NCI-H748 (cell line): ENCODE measurements at regions not wholly inside any gene's neighbourhood (a gene's known extent, or its start where the extent isn't known, plus 50 kb on each side); places are given as distances from the start of the nearest gene placed in this dataset.
"Not testable (repeated sequence)": the region's sequence is repeated elsewhere in the genome, so short reads cannot be mapped to it uniquely, and the experiment has no call there.

Source experiments
- DNase-seq: peaks from one replicate; lab custom pipeline; 2025; ENCODE audit not compliant: unreplicated experiment; lab: John Stamatoyannopoulos, UW

DNA sequence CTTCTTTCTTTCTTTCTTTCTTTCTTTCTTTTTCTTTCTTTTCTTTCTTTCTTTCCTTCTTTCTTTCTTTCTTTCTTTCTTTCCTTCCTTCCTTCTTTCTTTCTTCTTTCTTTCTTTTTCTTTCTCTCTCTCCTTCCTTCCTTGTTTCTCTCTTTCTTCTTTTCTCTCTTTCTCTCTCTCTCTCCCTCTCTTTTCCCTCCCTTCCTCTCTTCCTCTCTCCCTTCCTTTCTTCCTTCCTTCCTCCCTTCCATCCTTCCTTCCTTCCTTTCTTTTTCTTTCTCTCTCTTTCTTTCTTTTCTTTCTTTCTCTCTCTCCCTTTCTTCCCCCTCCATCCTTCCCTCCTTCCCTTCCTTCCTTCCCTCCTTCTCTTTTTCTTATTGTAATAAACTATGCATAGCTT is 105.5 kb downstream of the ZBTB18 start:
- DNase-seq, result not testable (repeated sequence)

DNA sequence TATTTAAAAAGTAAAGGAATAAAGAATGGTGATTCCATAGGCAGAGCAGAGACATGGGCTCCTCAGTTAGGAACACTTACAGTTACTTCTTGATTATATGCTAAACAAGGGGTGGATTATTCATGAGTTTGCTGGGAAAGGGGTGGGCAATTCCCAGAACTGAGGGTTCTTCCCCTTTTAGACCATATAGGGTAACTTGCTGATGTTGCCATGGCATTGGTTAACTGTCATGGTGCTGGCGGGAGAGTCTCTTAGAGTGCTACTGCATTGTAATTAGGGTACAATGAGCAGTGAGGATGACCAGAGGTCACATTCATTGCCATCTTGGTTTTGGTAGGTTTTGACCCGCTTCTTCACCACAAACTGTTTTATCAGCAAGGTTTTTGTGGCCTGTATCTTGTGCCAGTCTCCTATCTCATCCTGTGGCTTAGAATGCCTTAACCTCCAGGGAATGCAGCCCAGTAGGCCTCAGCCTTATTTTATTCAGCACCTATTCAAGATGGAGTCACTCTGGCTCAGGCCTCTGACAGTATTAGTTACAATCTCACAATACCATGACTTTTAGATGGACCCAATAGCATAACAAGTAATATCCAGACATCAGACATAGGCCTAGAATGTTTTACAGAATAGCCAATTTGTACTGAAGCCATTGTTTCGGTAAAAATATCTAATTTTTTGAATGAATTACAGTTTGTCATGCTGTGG is 106.8 kb downstream of the ZBTB18 start:
- DNase-seq, result no peak

DNA sequence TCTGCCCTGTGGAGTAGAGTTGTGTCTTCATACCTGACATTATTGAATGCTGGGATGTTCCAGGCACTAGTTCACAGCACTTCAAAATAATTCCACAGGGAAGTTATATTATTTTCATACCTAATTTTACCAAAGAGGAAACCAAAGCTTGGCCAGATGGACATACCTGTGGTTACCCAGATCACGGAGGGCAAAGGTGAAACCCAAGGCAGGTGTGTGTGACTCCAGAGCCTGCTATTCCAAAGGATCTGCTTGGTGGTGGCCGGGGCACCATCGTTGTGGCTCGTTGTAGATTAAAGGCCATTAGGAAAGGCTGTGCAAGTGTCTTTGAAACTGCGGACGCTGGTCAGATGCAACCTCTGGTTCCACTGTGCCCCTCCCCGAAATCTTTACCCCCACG is 108.6 kb downstream of the ZBTB18 start:
- no peak for DNase-seq

DNA sequence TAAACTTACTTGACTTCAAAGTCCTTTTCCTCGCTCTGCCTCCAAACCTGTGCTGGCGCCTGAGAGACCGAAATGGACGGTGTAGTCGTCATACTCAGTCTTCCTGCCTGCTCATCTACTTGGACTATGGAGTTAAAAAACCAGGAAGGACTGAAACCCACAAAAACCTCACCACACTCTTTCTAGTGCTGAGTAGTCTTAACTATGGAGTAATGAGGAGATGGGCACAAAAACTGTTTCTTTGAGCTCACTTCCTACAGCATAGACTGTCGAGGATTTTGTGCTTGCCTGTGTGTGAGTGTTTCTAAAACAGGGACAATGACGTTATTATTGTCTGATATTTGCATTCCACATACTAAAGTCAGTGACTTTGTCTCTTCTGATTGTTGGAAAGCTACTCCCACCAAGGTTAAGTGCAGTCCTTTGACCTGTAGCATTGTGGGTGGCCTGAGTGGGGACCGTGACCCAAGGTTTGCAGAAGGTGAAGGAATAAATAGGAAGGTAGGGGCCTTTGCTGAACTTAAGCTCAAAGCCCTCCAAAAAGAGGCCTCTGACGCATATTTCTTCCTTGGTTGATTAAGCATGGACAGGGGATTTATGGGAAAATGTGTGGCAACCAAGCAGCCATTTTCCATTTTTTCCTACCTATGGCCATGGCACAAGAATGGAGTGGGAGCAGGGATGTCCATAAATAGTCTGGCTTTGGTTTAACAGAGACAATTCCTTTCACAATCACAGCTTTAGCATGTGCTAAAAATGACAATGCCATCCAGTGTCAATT is 109.6 kb downstream of the ZBTB18 start:
- DNase-seq, result no peak

DNA sequence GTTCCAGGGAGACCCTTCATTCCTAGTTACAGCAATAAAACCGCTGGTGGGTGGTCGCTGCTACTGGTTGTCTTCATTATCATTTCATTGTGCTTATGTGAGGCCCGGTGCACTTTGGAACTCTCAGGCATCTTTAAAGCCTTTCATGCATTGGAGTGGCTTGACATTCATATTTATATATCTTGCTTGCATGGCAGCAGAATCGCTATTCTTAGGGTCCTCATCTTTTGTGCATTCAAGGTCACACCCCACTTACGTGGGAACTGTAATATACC is 110.1 kb downstream of the ZBTB18 start:
- no peak for DNase-seq

DNA sequence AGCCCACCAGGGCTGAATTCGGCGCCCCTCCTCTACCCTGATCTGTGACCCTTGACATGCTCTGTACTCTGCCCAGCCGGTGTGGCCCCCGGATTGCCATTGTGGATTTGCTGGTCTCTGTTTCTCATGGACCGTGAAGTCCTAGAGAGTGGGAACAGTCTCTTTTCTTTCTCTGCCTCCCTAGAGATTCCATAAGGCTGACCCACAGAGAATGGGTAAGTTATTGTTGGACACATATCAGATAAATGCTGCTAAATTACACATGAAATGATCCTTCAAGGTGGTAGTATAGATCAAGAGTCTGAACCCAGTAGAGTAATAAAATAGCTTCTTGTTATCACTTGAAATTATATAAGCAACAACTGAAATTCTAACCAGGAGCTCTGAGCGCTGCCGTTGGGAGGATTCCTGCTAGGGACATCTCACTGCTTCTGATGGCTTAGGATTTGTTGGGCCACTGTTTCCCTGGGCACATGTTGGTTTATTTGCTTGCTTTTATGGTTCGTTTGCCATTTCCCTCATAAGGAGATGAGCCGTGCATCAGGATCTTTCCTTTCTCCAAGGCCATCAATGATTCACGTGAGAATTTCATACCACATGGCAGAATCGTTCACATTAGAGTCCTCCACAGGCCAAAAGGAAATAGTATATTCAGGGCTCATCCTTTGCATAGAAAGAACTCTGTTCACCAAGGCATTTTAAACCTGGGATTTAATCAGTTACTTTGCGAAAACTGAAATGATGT is 111.9 kb downstream of the ZBTB18 start:
- DNase-seq, result no peak

DNA sequence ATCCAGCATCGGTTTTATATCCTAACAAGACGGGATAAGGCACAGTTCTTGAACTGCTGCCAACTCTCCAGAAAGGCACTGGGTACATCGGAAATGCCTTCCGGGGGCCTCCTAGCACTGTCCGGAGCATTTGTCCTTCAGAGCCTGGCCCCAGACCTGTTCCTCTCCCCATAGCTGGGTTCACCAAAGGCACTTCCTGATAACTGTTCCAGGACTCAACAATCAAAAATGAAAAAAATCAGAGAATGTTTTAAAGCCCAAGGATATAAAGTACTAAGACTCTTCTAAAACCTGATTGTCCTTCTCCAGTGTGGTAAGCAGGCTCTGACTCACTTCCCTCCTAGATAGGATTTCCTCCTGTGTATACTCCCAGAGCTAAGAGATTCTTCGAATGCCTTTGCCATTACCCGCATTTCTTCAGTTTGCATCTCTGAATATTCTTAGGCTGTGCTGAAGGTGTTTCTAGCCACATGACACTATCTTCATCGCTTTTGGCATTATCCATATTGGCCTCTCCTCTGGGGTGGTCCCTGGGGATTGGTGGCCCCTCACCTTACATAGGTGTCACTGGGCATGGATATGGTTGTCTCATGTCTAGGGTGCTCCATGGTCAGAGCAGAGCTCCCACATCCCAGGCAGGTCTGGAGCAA is 112.9 kb downstream of the ZBTB18 start:
- DNase-seq, result no peak

DNA sequence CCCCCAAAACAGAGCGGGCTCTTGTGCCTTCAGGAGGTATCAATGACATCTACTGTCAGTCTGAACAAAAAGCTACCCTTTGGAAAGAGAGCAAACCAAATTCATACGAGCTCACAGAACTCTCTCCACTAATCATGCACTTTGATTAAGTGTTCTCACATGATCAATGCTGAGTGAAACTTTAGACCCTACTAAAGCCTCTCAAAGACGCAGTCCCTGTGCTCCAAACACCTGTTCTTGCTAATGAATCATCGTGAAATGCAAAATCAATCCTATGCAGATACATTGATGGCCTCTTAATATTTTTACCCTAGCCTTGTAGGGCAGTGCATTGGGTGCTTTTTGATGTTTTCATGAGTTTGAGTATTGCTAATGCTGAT is 113.4 kb downstream of the ZBTB18 start:
- DNase-seq, result no peak

DNA sequence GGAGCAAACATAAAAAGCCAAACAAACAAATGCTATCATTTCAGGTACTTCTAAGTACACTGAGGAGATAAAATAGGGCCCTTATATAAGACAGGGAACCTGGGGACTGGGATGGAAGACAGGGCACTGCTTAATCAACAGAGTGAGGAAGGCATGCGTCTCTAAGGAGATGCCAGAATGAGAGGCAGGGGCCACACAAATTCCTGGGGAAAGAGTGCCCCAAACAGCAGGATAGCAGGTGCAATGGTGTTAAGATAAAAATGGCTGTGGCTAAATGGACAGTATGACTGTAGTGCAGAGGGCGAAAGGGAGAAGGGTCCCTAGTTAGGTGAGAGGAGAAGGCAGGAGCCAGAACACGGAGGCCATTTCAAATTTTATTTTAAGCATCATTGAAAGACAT is 113.9 kb downstream of the ZBTB18 start:
- no peak for DNase-seq

DNA sequence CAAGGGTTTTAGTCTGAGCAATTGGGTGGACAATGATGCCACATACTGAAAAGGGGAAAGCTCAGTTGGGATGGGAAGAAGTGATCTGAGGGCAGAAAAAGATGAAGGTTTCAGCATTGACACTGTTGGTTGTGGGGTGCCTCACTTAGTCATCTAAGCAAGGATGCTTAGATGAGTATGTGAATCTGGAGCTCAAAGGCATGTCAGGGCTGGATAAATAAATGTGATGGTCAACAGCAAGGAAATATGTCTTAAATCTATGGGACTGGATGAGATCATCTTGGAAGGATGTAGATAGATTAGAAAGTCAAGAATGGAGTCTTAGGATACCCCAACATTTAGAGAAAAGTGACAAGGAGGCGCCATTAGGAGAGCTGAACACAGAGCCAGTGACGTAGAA is 114.6 kb downstream of the ZBTB18 start:
- DNase-seq, result no peak

DNA sequence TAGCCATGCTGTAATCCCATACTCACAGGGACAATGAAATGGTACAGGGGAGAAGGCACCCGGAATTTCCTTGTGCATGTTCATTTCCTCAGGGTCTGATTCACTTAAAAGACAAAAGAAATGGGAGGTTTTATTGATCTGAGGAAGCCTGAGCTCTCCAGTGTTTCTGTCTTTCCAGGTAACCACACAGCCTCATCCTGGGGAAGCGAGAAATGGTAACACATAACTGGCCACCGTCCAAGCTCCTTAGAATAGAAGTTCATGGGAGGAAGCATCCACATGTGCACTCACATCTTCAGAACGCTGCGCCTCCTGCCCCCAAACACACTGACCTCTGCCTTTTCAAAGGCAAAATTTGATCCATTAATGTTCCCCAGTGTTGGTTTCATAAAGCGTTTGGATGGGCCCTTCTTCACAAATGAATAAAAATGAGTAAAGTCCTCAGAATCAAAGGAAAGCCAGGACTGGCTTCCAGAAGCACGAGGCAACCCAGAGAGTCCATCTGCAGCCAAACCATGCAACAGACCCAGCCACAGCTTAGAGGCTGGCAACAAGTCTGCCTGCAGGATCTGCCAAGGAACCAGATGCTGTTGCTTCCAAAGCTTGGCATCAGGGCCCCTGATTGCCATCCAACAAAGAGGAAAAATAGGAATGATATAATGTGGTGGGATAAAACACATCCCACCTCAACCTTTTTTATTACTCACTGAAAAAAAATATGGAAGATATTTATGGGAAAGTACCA is 120.3 kb downstream of the ZBTB18 start:
- DNase-seq, result no peak

DNA sequence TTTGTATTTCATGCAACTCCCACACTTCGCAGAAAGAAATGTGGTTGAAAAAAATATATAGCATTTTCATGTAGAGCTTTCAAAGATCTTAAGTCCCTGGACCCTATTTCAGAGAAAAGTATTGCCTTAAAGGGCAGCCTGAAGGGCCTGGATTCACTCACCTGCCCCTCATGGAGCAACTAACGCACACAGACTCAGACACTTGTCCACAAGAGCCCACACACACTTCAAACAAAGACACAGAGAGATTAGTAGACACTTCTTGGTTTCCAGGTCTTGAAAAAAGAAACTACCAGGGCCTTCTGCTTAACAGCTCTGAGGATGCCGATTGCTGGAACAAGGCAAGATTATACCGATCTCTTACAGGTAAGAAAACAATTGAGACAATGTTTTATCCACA is 122.2 kb downstream of the ZBTB18 start:
- DNase-seq, result no peak

DNA sequence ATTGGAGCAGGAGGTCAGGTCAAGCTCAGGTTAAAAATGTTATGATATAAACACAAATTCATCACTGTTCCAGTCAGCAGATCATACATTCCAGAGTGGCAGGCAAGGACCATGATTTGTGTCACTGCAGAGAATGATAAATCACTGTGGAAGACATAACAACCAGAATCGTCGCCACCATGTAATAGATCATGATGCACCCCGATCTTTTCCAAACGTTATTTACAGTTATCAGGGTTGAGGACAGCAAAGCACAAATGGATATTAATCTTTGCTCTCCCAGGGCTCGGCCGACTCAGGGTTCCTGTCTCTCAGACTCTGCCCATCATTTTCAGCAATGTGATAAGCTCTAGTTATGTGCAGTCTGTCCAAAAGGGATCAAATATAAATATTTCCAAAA is 122.7 kb downstream of the ZBTB18 start:
- no peak for DNase-seq

DNA sequence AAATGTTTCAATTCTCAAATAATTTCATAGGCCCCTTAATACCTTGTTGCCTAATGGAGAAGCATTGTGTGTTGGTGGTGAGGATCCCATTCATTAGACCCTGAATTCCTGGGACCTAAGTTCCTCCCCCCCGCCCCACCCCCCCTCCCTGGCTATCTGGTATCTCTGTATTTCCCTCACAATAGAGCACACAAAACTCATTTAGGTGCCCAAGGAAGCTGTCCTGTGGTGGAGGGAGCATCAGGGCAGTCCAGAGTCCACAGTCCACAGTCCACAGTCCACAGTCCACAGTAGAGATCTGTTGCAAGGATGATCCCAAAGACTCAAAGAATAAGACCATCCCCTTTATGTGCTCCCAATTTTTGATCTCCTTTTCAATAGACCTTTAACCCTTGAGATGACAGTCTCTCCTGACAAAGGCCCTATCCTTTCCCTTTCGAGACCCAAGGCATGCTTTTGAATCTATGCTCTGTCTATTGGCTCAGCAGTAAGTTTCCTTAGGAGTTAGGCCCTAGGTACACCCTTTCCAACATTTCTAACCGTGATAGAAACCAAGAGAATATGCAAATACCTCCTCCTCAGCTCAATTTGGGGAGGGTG is 123.9 kb downstream of the ZBTB18 start:
- no peak for DNase-seq

DNA sequence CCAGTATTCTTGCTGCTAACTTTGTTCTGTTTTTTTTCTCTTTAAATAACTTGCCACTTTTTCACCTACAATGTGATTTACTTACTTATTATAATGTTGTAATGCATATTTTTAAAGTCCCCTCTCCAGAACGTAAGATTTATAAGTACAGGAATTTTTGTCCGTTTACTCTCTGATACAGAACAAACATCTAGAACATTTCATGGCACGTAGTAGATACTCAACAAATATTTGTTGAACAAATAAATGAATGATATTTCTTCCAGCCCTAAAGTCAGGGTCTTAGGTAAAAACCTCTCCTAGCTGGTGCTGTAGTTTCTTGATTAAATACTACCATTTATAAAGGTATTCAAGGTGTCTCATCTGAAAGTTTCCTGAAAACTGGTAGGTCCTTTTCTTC is 125.1 kb downstream of the ZBTB18 start:
- no peak for DNase-seq

DNA sequence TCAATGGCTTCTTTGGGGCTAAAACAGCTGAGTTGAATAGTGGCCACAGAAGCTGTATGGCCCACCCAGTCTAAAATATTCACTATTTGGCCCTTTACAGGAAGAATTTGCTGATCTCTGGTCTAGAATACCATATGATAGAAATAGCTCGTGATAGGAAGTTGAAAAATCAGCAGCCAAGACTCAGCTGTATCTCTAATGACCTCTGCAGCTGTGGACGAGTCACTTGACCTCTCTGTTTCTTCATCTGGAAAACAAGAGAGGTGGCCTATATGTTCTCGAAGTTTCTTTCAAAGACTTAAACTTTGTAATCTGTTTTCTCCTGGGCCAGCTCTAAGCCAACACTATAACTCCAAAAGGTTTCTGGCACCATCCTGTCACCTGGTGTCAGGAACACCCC is 129.2 kb downstream of the ZBTB18 start:
- no peak for DNase-seq

DNA sequence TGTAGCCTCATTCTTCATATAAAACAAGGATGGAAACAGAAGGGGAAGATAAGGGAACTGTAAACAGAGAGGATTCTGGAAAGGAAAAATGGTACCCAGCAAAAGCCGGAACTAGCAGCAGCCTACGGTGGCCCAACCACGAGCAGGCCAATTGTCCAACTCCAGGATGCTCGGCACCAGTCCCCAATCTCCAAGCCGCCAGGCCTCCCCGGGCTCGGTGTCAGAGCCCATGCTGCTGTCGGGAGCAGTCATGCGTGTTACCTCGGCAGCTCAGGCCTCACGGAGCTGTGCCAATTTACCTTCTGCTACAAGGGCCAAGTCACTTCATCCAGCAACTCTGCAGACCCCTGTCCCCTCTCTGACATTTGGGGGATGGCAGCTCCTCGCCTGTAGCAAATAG is 130.8 kb downstream of the ZBTB18 start:
- no peak for DNase-seq

DNA sequence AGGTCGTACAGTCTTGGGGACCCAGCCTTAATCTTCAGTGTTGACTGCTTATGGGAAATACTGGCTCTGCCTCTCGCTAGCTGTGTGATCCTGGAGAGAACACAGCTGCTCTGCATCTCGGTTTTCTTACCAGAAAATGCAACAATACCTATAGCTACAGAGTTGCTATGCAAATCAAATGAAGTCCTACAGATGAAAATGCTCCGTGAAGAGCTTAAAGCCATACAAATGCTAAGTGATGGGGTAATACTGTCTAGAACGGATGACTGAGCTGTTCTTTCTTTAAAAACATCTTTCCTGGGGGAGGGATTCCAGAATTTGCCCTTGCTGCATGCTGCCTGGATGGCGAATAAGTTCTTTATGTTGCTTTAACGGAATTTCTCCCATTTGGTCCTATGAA is 132.0 kb downstream of the ZBTB18 start:
- DNase-seq, result no peak

DNA sequence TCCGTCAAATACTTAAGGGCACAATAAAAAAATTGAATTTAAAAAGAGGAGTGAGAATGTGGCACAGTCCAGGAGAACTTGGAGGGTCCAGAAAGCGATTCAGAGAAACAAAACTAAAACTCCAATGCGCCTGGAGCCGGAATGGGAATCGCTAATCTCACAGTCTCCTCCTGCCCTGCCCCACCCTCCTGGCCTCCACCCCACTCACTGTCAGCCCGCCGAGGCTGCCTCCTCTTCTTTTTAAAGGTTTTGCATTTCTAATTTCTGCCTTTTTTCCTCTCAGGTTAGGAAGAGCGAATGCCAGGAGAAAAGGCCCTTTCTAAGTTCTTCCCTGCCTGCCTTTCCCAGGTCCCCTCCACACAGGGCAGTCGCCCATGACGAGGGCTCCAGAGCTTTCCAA is 135.3 kb downstream of the ZBTB18 start:
- DNase-seq, result no peak

DNA sequence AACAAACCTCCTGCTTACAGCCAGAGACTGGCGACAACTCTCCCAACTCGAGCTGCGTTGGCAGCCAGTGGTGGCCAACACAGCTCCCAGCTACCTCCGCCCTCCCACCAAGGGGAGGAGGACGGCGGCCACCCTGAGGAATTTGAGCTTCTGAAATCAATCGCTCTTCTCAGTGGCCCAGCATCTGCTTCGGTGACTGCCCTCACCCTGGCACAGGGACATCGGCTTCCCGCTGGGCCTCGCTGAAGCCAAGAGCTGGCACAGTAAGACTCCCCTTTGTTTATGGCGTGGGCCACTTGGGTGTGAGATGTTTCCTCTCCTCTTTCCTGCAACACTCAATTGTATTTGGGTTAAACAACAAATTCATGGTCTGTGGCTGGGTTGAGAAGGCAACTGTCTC is 136.2 kb downstream of the ZBTB18 start:
- DNase-seq, result no peak

DNA sequence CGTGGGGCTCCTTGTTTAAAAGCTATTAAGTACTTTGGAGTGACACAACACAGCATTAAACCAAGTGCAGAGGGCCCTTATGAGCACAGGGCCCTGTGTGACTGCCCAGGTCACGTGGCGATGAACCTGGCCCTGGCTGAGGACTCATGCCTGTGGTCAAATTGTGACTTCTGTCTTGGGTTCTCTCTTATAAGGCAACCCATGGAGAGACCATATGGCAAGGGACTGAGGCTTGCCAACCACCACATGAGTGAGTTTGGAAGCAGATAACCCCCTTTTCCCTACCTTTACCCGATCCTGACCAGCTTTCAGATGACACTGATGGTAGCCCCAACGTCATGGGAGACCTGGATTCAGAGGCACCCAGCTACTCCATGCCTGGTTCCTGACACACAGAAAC is 140.5 kb downstream of the ZBTB18 start:
- DNase-seq, result no peak
